ENCODE measurements at regions not wholly inside any gene's neighbourhood (a gene's known extent, or its start where the extent isn't known, plus 50 kb on each side); places are given as distances from the start of the nearest gene placed in this dataset.
A peak's percentile ranks its signal among the peaks of the same experiment; 100 is the strongest.
"Not testable (repeated sequence)": the region's sequence is repeated elsewhere in the genome, so short reads cannot be mapped to it uniquely, and the experiment has no call there.

- Histone ChIP-seq H3K4me1 (peaks cover 17% of the 10 kb centered on the region), H3K4me3 (no peak overlapping the region), H3K36me3 (replicated peaks in 1 of 2; ENCODE audit: insufficient read depth in 1 of 2, low read depth in 2 of 2) (no peaks in the 10 kb centered on the region), H3K9me3 (no peaks in the 10 kb centered on the region), H3K27ac (no peak overlapping the region), H3K27me3 (peaks cover 0 to 4% of the 10 kb centered on the region in 2 donors)
- DNase-seq (no peak), ATAC-seq (no peak)
- TF ChIP-seq, protein P1, sequence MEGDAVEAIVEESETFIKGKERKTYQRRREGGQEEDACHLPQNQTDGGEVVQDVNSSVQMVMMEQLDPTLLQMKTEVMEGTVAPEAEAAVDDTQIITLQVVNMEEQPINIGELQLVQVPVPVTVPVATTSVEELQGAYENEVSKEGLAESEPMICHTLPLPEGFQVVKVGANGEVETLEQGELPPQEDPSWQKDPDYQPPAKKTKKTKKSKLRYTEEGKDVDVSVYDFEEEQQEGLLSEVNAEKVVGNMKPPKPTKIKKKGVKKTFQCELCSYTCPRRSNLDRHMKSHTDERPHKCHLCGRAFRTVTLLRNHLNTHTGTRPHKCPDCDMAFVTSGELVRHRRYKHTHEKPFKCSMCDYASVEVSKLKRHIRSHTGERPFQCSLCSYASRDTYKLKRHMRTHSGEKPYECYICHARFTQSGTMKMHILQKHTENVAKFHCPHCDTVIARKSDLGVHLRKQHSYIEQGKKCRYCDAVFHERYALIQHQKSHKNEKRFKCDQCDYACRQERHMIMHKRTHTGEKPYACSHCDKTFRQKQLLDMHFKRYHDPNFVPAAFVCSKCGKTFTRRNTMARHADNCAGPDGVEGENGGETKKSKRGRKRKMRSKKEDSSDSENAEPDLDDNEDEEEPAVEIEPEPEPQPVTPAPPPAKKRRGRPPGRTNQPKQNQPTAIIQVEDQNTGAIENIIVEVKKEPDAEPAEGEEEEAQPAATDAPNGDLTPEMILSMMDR (IDR thresholded peaks at IDR 0.05) = no peak
- TF ChIP-seq POLR2A (IDR thresholded peaks at IDR 0.05) = no peak
- intact Hi-C loops (cut with DNase I) = no loop called here
These were observed 308.5 kb downstream of the MAN2A1 start for GRCh38 chr5:109998208-109998607.

DNA sequence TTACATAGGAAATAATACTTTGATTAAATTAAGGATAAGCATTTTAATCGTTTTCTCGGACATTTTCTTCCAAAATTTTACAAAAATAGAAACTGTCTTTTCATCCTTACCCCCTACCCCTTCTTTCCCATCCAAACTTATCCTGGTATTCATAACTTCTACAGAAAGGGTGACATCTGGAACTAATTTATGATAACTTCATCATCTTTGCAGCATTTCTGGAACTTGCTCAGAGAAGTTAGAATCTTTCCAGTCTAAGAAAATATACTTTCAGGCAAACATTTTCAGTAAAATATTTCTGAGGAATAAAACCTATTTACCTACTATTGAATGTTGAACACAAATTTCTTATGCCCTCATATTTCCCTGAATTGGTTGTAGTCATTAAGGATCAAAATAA lies 309.0 kb downstream of the MAN2A1 start:
- DNase-seq (no peak), ATAC-seq (no peak)
- Histone ChIP-seq H3K4me3 (no peak overlapping the region), H3K27ac (no peak overlapping the region), H3K36me3 (replicated peaks in 1 of 2; ENCODE audit: insufficient read depth in 1 of 2, low read depth in 2 of 2) (no peaks in the 10 kb centered on the region), H3K4me1 (peaks cover 17% of the 10 kb centered on the region), H3K27me3 (peaks cover 0 to 4% of the 10 kb centered on the region in 2 donors), H3K9me3 (no peaks in the 10 kb centered on the region)
- WGBS, 2 donors = 19% methylated on average over 2 of the region's 2 CpGs
- TF ChIP-seq, protein P1 (IDR thresholded peaks at IDR 0.05) = no peak
- no peak for TF ChIP-seq POLR2A (IDR thresholded peaks at IDR 0.05)
- intact Hi-C loops (cut with DNase I) = no loop called here

GRCh38 chr5:110001648-110002047 lies 311.9 kb downstream of the MAN2A1 start:
- TF ChIP-seq, protein P1 (IDR thresholded peaks at IDR 0.05) = no peak
- no peak for TF ChIP-seq POLR2A (IDR thresholded peaks at IDR 0.05)
- Histone ChIP-seq H3K4me3 (no peak overlapping the region), H3K27me3 (peaks cover 0 to 4% of the 10 kb centered on the region in 2 donors), H3K27ac (peak overlapping the region in 1 of 4 donors; percentile 43), H3K9me3 (no peaks in the 10 kb centered on the region), H3K36me3 (replicated peaks in 1 of 2; ENCODE audit: insufficient read depth in 1 of 2, low read depth in 2 of 2) (no peaks in the 10 kb centered on the region), H3K4me1 (peaks cover 17% of the 10 kb centered on the region)
- DNase-seq (no peak), ATAC-seq (no peak)
- 71 to 85% methylated on average over 1 of the region's 1 CpG for WGBS, 2 donors
- intact Hi-C loops (cut with DNase I) = no loop called here

DNA sequence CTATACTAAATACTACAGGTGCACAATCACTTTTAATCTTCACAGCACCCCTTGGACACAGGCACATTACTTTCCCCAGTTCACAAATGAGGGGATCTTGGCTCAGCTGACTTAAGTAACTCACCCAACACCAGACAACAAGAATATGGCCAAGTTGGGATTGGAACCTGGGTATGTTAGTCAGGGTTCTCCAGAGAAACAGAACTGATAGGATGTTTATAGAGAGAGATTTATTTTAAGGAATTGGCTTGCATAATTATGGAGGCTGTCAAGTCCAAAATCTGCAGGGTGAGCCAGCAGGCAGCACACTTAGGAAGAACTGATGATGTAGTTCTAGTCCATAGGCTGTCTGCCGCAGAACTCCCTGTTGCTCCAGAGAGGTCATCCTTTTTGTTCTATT lies 312.9 kb downstream of the MAN2A1 start:
- Histone ChIP-seq H3K9me3 (no peaks in the 10 kb centered on the region), H3K27me3 (peaks cover 0 to 4% of the 10 kb centered on the region in 2 donors), H3K27ac (no peak overlapping the region), H3K4me3 (no peak overlapping the region), H3K4me1 (peaks cover 17% of the 10 kb centered on the region), H3K36me3 (replicated peaks in 1 of 2; ENCODE audit: insufficient read depth in 1 of 2, low read depth in 2 of 2) (no peaks in the 10 kb centered on the region)
- intact Hi-C loops (cut with DNase I) = no loop called here
- 78 to 95% methylated on average over 1 of the region's 1 CpG for WGBS, 2 donors
- no peak for TF ChIP-seq POLR2A (IDR thresholded peaks at IDR 0.05)
- TF ChIP-seq, protein P1 (IDR thresholded peaks at IDR 0.05) = no peak
- no peak for ATAC-seq
- no peak for DNase-seq

GRCh38 chr5:110005907-110006562 lies 316.3 kb downstream of the MAN2A1 start:
- H3K4me3 ChIP-seq; H3K4me1 ChIP-seq; H3K27me3 ChIP-seq; intact Hi-C loops (cut with DNase I); H3K9me3 ChIP-seq; H3K27ac ChIP-seq; DNase-seq; ATAC-seq; H3K36me3 ChIP-seq (replicated peaks in 1 of 2; ENCODE audit: insufficient read depth in 1 of 2, low read depth in 2 of 2): not testable (repeated sequence)
- 77 to 81% methylated on average over 10 of the region's 10 CpGs for WGBS, 2 donors
